GM12873 (cell line): ENCODE measurements at regions not wholly inside any gene's neighbourhood (a gene's known extent, or its start where the extent isn't known, plus 50 kb on each side); places are given as distances from the start of the nearest gene placed in this dataset.

Experiments used
- TF ChIP-seq, protein P1 (sequence below): IDR thresholded peaks from 2 replicates; pipeline ENCODE4 v1.5.1; 2012; ENCODE audit warnings: low read depth, mild to moderate bottlenecking, moderate library complexity, low read length, control low read depth; ENCODE audit not compliant: insufficient read depth; ENCODE audit errors: missing control alignments

DNA sequence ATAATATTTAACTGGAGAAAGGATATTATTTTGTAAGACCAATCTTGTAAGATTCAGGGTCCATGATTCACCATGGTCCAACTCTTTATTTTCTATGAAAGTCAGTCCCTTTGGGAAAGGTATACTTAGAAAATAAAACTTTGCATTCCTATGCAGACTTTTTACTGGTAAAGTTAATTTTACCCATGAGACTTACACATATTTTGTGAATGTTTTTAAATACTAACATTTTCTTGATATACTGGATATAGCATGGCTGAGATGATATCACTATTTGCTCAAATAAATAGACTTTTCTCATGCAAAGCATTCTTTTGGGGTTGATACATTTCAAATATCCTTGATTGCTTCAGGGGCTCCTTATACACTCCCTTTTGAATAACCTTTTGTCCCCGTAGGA, 512.1 kb downstream of the MAN2A1 start:
- TF ChIP-seq, protein P1, sequence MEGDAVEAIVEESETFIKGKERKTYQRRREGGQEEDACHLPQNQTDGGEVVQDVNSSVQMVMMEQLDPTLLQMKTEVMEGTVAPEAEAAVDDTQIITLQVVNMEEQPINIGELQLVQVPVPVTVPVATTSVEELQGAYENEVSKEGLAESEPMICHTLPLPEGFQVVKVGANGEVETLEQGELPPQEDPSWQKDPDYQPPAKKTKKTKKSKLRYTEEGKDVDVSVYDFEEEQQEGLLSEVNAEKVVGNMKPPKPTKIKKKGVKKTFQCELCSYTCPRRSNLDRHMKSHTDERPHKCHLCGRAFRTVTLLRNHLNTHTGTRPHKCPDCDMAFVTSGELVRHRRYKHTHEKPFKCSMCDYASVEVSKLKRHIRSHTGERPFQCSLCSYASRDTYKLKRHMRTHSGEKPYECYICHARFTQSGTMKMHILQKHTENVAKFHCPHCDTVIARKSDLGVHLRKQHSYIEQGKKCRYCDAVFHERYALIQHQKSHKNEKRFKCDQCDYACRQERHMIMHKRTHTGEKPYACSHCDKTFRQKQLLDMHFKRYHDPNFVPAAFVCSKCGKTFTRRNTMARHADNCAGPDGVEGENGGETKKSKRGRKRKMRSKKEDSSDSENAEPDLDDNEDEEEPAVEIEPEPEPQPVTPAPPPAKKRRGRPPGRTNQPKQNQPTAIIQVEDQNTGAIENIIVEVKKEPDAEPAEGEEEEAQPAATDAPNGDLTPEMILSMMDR, result no peak

DNA sequence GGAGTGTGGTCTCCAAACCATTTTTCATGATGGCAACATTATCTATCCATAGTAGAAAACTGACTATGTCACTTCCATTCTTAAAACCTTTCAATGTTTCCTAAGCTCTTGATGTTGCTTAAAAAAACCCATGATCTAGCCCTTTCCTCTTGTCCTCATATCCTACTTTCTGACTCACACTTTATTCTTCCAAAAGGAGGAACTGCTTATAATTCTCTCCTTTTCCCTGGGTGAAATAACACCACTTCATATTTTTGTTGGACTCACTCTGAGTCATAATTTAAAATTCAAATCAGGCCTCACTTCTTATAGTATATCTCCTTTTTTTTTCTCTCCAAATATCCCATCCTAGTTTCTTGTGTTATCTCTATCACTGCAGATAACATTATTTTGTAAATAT, 513.9 kb downstream of the MAN2A1 start:
- TF ChIP-seq, protein P1, result no peak

DNA sequence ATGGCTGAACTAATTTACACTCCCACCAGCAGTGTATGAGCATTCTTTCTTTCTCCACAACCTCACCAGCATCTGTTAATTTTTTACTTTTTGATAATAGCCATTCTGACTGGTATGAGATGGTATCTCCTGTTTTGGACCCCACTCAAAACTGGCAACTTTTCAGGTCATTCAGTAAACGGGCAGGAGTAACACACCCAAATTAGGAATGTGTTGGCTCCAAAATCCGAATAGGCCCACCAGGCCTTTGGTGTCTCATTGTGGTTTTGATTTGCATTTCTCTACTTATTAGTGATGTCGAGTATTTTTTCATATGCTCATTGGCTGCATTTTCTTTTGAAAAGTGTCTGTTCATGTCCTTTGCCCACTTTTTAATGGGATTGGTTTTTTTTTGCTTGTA, 517.1 kb downstream of the TMEM232 start:
- TF ChIP-seq, protein P1, result no peak

DNA sequence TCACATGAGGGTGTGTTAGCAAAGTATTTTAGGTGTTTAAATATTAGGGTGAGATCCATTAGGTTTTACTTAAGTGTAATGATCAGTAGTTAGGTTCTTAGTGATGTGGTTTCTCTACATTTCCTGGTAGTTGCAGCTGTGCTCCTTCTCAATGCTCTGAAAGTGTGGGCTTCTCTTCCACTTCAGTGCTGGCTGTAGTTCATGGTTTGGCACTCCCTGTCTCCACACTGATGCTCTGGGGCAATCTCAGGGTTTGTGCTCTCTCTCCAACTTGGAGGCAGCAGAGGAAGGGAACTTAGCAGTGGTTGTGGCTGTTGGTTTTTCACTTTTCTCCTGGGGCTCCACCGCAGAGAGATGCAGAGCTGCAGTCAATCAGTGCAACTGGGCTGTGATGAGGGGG, 507.5 kb downstream of the TMEM232 start:
- TF ChIP-seq, protein P1, result no peak

DNA sequence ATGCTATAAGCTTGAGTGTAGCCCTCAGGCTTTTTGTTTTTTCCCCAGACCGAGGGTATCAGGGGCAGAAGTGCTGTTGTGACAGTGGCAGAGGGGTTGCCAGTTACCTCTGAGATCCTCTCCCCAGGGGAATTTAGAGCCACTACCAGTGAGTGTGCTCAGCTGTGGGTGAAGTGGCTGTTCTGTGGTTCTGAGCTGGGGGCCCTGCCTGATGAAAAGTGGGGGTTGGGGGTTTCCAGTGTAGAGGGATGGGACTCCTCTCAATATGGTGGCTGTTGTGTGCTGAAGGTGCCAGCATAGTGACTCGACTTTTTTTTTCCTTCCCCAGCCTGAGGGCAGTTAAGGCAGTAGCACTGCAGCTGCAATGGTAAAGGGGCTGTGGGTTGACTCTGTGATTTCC, 506.7 kb downstream of the TMEM232 start:
- TF ChIP-seq, protein P1, result no peak

DNA sequence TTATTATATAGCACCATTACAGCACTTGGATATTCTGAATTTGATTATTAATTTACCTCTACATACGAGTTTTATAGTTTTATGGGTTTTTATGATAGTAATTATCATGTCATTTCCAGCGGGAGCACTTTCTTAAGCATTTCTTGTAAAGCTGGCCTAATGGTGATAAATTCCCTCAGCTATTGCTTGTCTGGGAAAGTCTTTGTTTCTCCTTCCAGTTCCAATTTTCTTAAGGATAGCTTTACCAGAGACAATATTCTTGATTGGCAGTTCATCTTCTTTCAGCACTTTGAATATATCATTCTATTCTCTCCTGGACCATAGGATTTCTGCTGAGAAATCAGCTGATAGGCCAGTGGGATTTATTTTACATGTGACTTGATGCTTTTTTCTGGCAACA, 505.4 kb downstream of the TMEM232 start:
- TF ChIP-seq, protein P1, result no peak

DNA sequence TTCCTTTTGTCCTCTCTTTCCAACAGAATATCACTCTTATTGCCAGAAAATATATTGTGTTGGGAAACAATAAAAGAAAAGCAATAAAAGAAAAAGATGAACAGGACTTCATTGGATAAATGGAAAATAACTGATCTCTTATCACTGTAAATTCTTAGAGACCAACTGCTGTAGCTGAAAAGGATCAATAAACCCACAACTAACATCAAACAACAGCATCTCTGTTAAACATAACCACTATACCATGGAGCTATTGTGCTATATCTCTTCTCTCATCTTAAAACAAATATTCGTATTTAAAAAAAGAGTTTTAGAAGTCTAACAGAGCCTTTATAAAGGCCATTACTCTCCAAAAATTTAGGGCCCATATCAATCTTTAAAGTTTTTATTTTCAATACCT, 502.4 kb downstream of the TMEM232 start:
- TF ChIP-seq, protein P1, result no peak
